ENCODE measurements at regions not wholly inside any gene's neighbourhood (a gene's known extent, or its start where the extent isn't known, plus 50 kb on each side); places are given as distances from the start of the nearest gene placed in this dataset.

DNA sequence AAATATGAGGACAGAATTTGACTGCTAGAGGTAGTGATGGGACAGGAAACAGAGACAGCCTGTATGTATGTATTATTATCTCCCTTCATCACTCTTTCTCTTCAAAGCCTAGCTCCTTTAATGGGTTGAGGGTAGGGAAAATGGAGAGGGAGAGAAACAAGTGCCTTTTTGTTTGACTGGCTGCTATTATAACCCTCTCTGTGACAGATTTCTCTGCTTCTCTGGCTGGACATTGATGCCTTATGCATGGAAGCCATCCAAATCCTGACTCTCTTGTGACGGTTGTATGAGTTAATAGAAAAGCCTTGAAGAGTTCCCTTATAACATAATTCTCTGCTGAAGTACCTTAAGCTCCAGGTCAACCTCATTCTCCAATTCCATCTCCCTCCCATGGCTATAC is 118.5 kb upstream of the COL5A2 start:
- TF ChIP-seq, protein P1, sequence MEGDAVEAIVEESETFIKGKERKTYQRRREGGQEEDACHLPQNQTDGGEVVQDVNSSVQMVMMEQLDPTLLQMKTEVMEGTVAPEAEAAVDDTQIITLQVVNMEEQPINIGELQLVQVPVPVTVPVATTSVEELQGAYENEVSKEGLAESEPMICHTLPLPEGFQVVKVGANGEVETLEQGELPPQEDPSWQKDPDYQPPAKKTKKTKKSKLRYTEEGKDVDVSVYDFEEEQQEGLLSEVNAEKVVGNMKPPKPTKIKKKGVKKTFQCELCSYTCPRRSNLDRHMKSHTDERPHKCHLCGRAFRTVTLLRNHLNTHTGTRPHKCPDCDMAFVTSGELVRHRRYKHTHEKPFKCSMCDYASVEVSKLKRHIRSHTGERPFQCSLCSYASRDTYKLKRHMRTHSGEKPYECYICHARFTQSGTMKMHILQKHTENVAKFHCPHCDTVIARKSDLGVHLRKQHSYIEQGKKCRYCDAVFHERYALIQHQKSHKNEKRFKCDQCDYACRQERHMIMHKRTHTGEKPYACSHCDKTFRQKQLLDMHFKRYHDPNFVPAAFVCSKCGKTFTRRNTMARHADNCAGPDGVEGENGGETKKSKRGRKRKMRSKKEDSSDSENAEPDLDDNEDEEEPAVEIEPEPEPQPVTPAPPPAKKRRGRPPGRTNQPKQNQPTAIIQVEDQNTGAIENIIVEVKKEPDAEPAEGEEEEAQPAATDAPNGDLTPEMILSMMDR (IDR thresholded peaks at IDR 0.05), result no peak
- no peak for TF ChIP-seq EZH2phosphoT487 (IDR thresholded peaks at IDR 0.05)
- no peak for TF ChIP-seq EZH2 (IDR thresholded peaks at IDR 0.05)
